Pancreas (tissue), 10 donors: ENCODE measurements at regions not wholly inside any gene's neighbourhood (a gene's known extent, or its start where the extent isn't known, plus 50 kb on each side); places are given as distances from the start of the nearest gene placed in this dataset.

Experiments
- ATAC-seq, 4 donors: fragments of 200-7000 bp; cut with Tn5 transposase; one replicate each; pipeline versions ENCODE4 v1.8.0 to v1.9.1; 2020; ENCODE audit warnings: mild to moderate bottlenecking in 4 of 4, moderate library complexity in 4 of 4
- DNase-seq, 6 donors: peaks; one replicate each; pipeline ENCODE4 v3.0.0-alpha.2; 2020
- FAIRE-seq: peaks from 2 replicates; lab custom pipeline; 2012; peaks lifted over from hg19 to GRCh38; lab: Jason Lieb, UNC
- H3K27ac ChIP-seq, 4 donors: fragments of 200-600 bp; sonication (generic); 1 replicate in 3 of 4; 2 replicates in 1 of 4; pipeline versions ENCODE4 v1.5.0 to v1.8.0; 2020
- H3K27me3 ChIP-seq, 4 donors: fragments of 200-600 bp; one replicate each; pipeline ENCODE4 v1.8.0; 2021
- H3K36me3 ChIP-seq, 3 donors: fragments of 200-600 bp; sonication (generic) in 1 of 3; one replicate each; pipeline versions ENCODE4 v1.5.0 to v1.8.0; 2020 to 2021
- H3K4me1 ChIP-seq, 3 donors: fragments of 200-600 bp; one replicate each; pipeline ENCODE4 v1.8.0; 2021
- H3K4me3 ChIP-seq, 4 donors: fragments of 200-600 bp; sonication (generic) in 2 of 4; one replicate each; pipeline versions ENCODE4 v1.5.0 to v1.8.0; 2020 to 2021
- H3K9me3 ChIP-seq, 4 donors: fragments of 200-600 bp; one replicate each; pipeline ENCODE4 v1.8.0; 2021
- CTCF ChIP-seq, 4 donors: fragments of 200-600 bp; sonication (generic) in 3 of 4; IDR thresholded peaks; one replicate each; pipeline versions ENCODE4 v1.5.0 to v1.8.0; 2021; ENCODE audit warnings: antibody characterized with exemption in 4 of 4
- WGBS, 2 donors: extraction: QIAGEN DNeasy Blood & Tissue Kit; methylation state at CpG; one replicate each; pipeline ENCODE4 v1.1.7; 2013; 5-methylcytosine and 5-hydroxymethylcytosine counted together
- intact Hi-C, 3 donors: fragments of 100-400 bp; cut with DNase I; formaldehyde crosslinking; loops; one replicate each; pipeline versions ENCODE4 v1.11.1 to v1.14.2; 2022
- donor health status: healthy with polysubstance abuse.
- donor health status: DM: no; HTN: no; CAD: no; lungs with moderate emphysema.
- donor health status: DM: no; HTN: no; CAD: no.
- donor health status: control.
- donor health status: control.
- donor health status: Bipolar disorder and iron deficiency.
- donor health status: DM: yes; HTN: yes; CAD: no.
- donor health status: DM: no; HTN: no; CAD: no.
- donor health status: DM: no; HTN: no; CAD: no.
- donor health status: DM: yes; HTN: yes; CAD: no.

GRCh38 chr20:54292185-54292584 lies 84.3 kb downstream of the PFDN4 start:
- TF ChIP-seq CTCF (IDR thresholded peaks at IDR 0.05): no peak
- ATAC-seq (peak in 1 of 4 donors; percentile 50), FAIRE-seq (no peak), DNase-seq (no peak)
- intact Hi-C loops: no loop called here
- Histone ChIP-seq H3K4me1 (no peaks in the 10 kb centered on the region), H3K9me3 (no peaks in the 10 kb centered on the region), H3K4me3 (no peak overlapping the region), H3K27ac (no peak overlapping the region), H3K36me3 (no peaks in the 10 kb centered on the region), H3K27me3 (no peaks in the 10 kb centered on the region)
- WGBS, 2 donors: 53 to 55% methylated on average over 3 of the region's 3 CpGs

- Histone ChIP-seq H3K4me1 (peaks cover 0 to 7% (median 0%) of the 10 kb centered on the region in 3 donors), H3K27ac (peak overlapping the region in 2 of 4 donors; percentile 4 to 31), H3K27me3 (no peaks in the 10 kb centered on the region), H3K4me3 (no peak overlapping the region), H3K36me3 (no peaks in the 10 kb centered on the region), H3K9me3 (no peaks in the 10 kb centered on the region)
- TF ChIP-seq CTCF (IDR thresholded peaks at IDR 0.05): no peak
- ATAC-seq: peak; percentile 67 to 90 (median 86)
- DNase-seq: peak in 3 of 6 donors; percentile 22 to 45 (median 29)
- no peak for FAIRE-seq
- intact Hi-C loops: no loop called here
- WGBS, 2 donors: 17 to 24% methylated on average over 2 of the region's 2 CpGs
These were observed 85.6 kb downstream of the PFDN4 start for GRCh38 chr20:54293526-54293925.

- Histone ChIP-seq H3K27me3 (no peaks in the 10 kb centered on the region), H3K9me3 (no peaks in the 10 kb centered on the region), H3K27ac (peak overlapping the region in 2 of 4 donors; percentile 4 to 31), H3K36me3 (no peaks in the 10 kb centered on the region), H3K4me3 (no peak overlapping the region), H3K4me1 (peaks cover 0 to 7% (median 0%) of the 10 kb centered on the region in 3 donors)
- WGBS, 2 donors: 28 to 47% methylated on average over 2 of the region's 2 CpGs
- FAIRE-seq: no peak
- intact Hi-C loops: no loop called here
- no peak for DNase-seq
- no peak for TF ChIP-seq CTCF (IDR thresholded peaks at IDR 0.05)
- ATAC-seq: peak in 1 of 4 donors; percentile 23
These were observed 86.2 kb downstream of the PFDN4 start for GRCh38 chr20:54294094-54294493.

GRCh38 chr20:54295686-54296085 lies 87.8 kb downstream of the PFDN4 start:
- no peak for ATAC-seq
- no peak for TF ChIP-seq CTCF (IDR thresholded peaks at IDR 0.05)
- Histone ChIP-seq H3K36me3 (no peaks in the 10 kb centered on the region), H3K9me3 (no peaks in the 10 kb centered on the region), H3K4me3 (no peak overlapping the region), H3K4me1 (peaks cover 0 to 7% (median 0%) of the 10 kb centered on the region in 3 donors), H3K27me3 (no peaks in the 10 kb centered on the region), H3K27ac (no peak overlapping the region)
- no peak for DNase-seq
- WGBS, 2 donors: 84 to 88% methylated on average over 1 of the region's 1 CpG
- intact Hi-C loops: no loop called here
- FAIRE-seq: no peak

- ATAC-seq (no peak), DNase-seq (no peak), FAIRE-seq (no peak)
- H3K4me1 ChIP-seq: no peaks in the 10 kb centered on the region
- H3K4me3 ChIP-seq: no peak overlapping the region
- H3K27me3 ChIP-seq: no peaks in the 10 kb centered on the region
- no peaks in the 10 kb centered on the region for H3K9me3 ChIP-seq
- no peak for TF ChIP-seq CTCF (IDR thresholded peaks at IDR 0.05)
- no peak overlapping the region for H3K27ac ChIP-seq
- WGBS, 2 donors: 67 to 71% methylated on average over 7 of the region's 7 CpGs
- intact Hi-C loops: no loop called here
- H3K36me3 ChIP-seq: no peaks in the 10 kb centered on the region
These were observed 97.5 kb downstream of the PFDN4 start for GRCh38 chr20:54305421-54305820.
